Stimulated activated CD8-positive, alpha-beta memory T cell treated with anti-CD3 and anti-CD28 coated beads, Interleukin-4, amount 100 ng/mL, for 1 hour (primary cell): ENCODE measurements at regions not wholly inside any gene's neighbourhood (a gene's known extent, or its start where the extent isn't known, plus 50 kb on each side); places are given as distances from the start of the nearest gene placed in this dataset.
A peak's percentile ranks its signal among the peaks of the same experiment; 100 is the strongest.

ENCODE experiments used
- DNase-seq, 2 donors: peaks; one replicate each; pipeline ENCODE4 v3.0.0-alpha.2; 2020; ENCODE audit warnings: low read depth in 2 of 2, low spot score in 1 of 2

GRCh38 chr5:15026011-15026893 lies 154.7 kb upstream of the ANKH start:
- DNase-seq = no peak

- DNase-seq = no peak
Measured at GRCh38 chr5:15023846-15024245, 152.3 kb upstream of the ANKH start.

- DNase-seq = no peak
Measured at GRCh38 chr5:15023266-15023665, 151.7 kb upstream of the ANKH start.

GRCh38 chr5:15021266-15022046 lies 149.9 kb upstream of the ANKH start:
- no peak for DNase-seq

GRCh38 chr5:15020736-15021135 lies 149.2 kb upstream of the ANKH start:
- no peak for DNase-seq

GRCh38 chr5:15014809-15015208 lies 143.2 kb upstream of the ANKH start:
- no peak for DNase-seq

- no peak for DNase-seq
Measured at GRCh38 chr5:15013654-15014463, 142.3 kb upstream of the ANKH start.

- no peak for DNase-seq
Measured at GRCh38 chr5:15012061-15012460, 140.5 kb upstream of the ANKH start.

- no peak for DNase-seq
Measured at GRCh38 chr5:15010936-15011335, 139.4 kb upstream of the ANKH start.

GRCh38 chr5:15009420-15009819 lies 137.8 kb upstream of the ANKH start:
- DNase-seq = no peak

GRCh38 chr5:15008921-15009320 lies 137.3 kb upstream of the ANKH start:
- DNase-seq = no peak

- DNase-seq = no peak
Measured at GRCh38 chr5:15008476-15008875, 136.9 kb upstream of the ANKH start.

- DNase-seq = no peak
Measured at GRCh38 chr5:15007646-15008045, 136.1 kb upstream of the ANKH start.

GRCh38 chr5:15004506-15004905 lies 132.9 kb upstream of the ANKH start:
- no peak for DNase-seq

- peak; percentile 17 to 20 for DNase-seq
Measured at GRCh38 chr5:15003511-15003920, 131.9 kb upstream of the ANKH start.

- no peak for DNase-seq
Measured at GRCh38 chr5:15002791-15003190, 131.2 kb upstream of the ANKH start.

- no peak for DNase-seq
Measured at GRCh38 chr5:15002173-15002572, 130.6 kb upstream of the ANKH start.

- DNase-seq = no peak
Measured at GRCh38 chr5:15001517-15001916, 129.9 kb upstream of the ANKH start.

- DNase-seq = no peak
Measured at GRCh38 chr5:14998491-14998890, 126.9 kb upstream of the ANKH start.

GRCh38 chr5:14996997-14997396 lies 125.4 kb upstream of the ANKH start:
- no peak for DNase-seq

- no peak for DNase-seq
Measured at GRCh38 chr5:14995229-14995628, 123.7 kb upstream of the ANKH start.
